HG02610 (cell line): ENCODE measurements at regions not wholly inside any gene's neighbourhood (a gene's known extent, or its start where the extent isn't known, plus 50 kb on each side); places are given as distances from the start of the nearest gene placed in this dataset.
"Not testable (repeated sequence)": the region's sequence is repeated elsewhere in the genome, so short reads cannot be mapped to it uniquely, and the experiment has no call there.

Experiments used
- ATAC-seq: cut with Tn5 transposase; IDR thresholded peaks from one replicate; pipeline ENCODE4 v1.9.1; 2021; ENCODE audit warnings: mild to moderate bottlenecking, moderate library complexity; ENCODE audit not compliant: unreplicated experiment

DNA sequence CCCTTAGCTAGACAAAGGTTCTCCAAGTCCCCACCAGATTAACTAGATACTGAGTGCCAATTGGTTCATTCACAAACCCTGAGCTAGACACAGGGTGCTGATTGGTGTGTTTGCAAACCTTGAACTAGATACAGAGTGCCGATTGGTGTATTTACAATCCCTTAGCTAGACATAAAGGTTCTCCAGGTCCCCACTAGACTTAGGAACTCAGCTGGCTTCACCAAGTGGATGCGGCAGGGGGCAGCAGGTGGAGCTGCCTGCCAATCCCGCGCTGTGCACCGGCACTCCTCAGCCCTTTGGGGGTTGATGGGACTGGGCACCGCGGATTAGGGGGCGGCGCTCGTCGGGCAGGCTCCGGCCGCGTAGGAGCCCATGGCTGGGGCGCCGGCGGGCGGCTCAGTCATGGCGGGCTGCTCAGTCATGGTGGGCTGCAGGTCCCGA is 157.6 kb downstream of the KLRB1 start:
- not testable (repeated sequence) for ATAC-seq

DNA sequence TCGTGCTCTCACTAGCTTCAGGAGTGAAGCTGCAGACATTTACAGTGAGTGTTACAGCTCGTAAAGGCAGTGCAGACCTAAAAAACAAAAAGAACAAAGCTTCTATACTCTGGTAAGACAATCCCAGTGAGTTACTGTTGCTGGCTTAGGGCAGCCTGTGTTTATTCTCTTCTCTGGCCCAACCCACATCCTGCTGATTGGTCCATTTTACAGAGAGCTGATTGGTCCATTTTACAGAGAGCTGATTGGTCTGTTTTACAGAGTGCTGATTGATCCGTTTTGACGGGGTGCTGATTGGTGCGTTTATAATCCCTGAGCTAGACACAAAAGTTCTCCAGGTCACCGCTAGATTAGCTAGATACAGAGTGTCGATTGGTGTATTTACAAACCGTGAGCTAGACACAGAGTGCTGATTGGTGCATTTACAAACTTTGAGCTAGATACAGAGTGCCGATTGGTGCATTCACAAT is 158.0 kb downstream of the KLRB1 start:
- ATAC-seq: not testable (repeated sequence)

DNA sequence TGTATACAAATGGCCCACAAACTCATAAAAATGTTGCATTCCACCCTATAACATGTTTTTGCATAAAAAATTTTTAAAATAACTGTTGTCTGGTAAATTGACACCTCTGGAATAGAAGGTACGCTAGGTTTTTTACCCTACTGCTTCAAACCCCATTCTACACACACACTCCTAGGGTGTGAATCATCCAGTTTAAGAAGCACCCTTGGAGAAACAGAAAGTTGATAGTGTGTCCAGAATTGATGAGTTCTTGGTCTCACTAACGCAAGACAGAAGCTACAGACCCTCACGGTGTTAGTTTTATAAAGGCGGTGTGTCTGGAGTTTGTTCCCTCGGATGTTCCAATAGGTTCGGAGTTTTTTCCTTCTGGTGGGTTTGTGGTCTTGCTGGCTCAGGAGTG is 158.5 kb downstream of the KLRB1 start:
- no peak for ATAC-seq

DNA sequence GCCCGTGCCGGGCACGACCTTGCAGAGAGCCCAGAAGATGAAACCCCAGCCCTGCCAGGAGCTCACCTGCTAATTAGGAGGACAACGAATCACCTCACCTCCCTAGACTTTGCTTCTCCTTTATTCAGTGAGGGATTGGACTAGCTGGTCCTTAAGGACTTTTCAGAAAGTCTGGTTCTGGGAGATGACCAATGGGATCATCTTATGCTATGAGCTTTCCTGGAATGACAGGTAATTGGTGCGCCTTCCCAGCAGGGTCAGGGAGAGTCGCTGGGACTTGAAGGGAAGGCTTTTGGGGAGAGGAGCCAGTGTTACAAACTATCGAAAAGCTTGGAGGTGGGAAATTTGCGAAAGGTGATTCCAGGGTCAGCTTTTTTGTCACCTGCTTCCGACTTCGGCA is 159.1 kb downstream of the KLRB1 start:
- not testable (repeated sequence) for ATAC-seq

DNA sequence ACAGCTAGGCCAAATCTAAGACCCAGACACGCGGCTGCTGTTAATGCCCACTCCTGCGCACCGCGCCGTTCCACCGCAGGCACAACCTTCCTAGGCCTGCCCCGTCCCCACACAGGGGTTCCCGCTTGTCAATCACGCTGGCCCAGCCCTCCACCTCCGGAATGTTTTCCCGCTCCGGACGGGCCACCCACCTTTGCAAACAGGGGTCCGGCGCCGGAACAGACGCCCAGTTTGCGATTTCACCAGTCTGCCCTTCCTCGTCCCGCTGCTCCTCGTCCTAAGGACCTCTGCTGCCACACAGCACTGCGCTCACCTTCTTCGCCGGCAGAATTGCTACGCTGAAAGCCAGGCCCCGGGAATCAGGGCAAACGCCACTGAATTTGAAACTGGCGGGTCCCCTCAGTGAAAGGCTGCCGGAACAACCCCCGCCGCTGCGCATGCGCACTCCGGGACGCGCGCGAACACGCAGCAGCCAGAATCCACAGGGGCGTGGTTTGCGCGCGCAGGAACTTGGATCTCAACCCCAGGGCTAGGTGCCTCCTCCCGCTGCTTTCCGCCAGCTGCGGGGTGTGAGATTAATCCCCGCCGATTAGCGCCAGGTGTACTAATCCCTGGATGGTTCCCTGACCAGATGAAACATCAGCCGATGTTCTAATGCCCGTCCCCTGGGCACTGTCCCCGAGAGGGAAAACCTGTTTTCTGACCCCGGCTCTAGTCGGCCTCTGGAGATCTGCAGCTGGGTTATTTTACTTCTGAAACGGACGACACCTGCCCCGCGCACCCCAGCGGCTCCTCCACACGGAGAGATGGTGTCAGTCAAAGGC is 159.7 kb downstream of the KLRB1 start:
- ATAC-seq: peak; percentile 72

DNA sequence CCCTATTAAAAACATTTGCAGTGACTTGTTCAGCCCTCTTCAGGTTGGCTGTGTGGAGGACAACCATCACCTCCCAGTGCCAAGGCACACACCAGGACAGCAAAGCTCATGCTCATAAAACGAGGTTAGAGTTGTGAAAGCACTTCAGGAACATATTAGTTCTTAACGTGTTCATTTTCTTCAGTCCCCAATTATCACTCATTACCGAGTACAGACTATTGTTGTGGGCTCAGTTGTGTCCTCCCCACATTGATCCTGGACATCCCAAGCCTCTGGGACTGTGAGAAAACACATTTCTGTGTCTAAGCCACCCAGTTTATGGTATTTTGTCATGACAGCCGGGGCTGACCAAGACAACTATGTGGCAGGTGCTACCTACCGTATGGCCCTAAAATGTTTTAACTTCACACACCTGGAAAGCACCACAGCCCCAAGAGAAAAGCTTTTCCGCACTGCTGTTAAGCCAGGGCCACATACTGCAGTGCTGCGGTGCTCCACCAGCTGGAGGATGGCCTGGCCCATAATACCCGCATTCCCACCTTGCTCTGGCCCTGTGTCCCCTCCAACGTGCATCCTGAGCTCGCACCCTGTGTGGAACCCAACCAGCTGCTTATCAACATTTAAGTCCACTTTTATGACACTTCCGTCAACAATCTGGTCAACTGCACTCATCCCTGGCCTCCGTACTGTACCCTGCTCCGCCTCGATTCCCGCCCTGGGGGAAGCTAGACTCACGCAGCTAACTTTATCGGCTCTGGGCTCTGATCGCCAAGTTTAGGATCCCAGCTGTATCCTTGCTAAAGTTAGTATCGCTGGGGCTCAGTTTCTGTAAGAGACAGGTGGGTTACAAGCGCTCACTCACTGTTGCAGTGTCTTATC is 160.6 kb downstream of the KLRB1 start:
- peak; percentile 11 for ATAC-seq

DNA sequence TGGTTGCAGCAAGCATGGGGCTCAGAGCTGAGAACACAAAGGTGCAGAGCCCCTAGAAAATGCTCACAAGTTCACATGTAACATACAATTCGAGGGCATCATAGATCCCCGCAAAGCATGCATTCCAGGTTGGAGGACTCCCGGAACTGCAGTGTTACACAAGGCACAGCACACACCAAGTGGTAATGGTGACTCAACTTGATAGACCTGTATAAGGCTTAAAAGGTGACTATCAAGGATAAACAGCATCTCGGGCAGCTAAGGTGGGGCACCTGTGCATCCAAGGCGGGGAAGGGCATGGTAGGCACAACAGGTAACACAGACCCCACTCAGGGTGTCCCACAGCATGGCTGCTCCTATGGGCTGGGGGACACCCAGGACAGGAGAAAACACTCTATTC is 167.3 kb downstream of the KLRB1 start:
- not testable (repeated sequence) for ATAC-seq

DNA sequence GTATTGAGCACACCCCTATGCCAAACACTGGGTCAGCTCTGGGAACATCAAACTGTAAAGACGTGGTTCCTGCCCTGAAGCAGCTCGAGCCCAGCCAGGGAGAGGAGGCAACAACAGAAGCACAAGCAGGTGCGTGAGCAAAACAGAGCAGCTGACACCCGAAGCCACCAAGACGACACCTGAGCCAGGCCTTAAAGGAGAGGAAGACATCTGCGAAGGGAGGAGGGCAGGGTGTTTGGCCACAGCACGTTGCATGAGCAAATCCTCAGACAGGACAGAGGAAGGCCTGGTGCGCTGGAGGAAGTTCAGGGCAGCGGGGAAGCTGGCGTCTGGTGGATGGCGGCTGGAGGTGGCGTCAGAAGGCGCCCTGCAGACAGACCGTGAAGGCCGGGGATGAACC is 172.0 kb downstream of the KLRB1 start:
- ATAC-seq: not testable (repeated sequence)

DNA sequence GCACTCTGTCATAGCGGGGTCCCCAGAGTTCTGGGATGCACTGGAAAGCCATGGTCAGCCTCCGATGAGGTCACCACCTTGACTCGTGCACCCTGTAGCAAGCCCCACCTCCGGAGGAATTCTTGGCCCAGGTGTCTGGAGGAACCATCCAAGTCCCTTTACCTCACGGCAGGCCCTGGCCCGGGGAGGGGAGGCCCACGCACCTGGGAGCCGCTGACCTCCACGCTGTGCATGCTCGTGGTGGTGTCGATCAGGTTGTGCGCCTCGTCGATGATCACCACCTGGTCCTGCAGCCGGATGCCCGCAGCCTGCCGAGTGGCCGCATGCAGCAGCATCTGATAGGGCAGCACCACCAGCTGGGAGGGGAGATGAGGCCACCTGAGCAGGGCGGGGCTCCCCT is 177.3 kb downstream of the KLRB1 start:
- not testable (repeated sequence) for ATAC-seq

DNA sequence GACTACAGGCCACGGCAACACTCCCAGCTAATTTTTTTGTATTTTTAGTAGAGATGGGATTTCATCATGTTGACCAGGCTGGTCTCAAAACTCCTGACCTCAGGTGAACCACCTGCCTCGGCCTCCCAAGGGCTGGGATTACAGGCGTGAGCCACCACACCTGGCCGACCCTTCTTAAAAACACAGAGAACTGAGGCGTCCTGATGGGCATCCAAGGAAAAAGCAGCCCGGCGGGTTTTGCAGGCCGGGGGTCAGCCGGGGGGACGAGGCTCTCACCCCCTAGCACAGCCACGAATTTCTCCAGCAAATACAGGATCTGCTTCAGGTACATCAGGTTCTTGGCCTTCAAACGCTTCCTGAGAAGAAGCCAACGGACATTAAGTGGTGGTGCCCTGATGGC is 178.9 kb downstream of the KLRB1 start:
- ATAC-seq: not testable (repeated sequence)

DNA sequence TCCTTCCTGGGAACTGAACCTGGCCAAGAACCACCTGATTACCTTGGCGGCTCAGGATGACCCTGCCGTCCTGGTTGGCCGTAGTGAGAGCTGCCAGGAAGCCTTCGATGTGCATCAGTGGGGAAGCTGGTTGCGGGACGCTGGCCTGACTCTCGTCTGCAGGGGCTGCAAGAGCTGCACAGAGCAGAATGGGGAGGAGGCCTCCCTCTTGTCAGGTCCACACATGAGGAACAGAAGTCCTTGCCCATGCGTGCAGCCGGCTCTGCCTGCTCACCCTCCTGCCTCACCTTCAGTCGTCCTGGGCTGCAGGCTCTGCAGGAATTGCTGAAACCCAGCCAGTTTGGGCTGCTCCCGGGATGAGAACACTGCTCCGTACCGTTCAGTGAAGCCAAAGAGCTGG is 182.3 kb downstream of the KLRB1 start:
- not testable (repeated sequence) for ATAC-seq

DNA sequence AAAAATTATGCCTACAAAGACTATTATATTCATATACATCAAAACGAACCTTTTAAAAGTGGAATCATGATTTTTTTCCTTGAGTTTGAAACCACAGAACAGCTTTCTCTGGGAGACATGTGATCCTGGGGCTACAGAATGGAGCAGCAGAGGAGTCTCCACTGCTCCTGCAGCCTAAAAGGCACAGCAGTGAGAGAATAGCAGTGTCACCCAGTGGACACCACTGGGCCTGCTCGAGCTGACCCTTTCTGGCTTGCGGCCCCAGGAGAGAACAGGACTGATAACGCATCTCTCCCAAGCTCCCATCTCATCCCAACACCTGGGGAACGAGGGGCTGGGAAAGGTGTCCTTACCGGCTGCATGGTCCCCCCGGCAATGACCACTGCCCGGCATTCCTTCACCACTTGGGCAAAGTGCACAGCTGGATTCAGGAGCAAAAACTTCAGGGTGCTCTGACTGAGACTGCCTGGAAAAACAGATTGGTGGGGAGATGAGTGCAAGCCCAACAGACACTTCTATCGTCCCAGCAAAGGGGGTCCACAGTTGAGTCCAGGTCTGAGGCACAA is 183.5 kb downstream of the KLRB1 start:
- not testable (repeated sequence) for ATAC-seq

DNA sequence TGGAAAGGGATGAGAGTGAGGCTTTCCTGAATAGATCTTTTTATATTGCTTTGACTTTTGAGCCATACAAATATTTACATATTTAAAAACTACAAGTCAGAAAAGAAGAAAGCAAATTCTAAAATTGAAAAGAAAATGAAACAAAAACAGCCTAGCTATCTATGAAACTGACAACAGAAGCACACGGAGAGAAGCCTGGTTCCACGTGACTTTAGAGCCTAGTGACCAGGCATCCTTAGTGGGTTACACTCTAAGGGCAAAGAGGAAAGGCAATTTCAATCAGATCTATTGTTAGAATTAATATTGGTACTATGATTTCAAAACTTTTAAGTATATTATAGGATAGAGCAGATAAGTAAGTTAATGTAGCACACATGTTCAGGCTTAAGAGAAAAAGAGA is 185.0 kb downstream of the KLRB1 start:
- not testable (repeated sequence) for ATAC-seq

DNA sequence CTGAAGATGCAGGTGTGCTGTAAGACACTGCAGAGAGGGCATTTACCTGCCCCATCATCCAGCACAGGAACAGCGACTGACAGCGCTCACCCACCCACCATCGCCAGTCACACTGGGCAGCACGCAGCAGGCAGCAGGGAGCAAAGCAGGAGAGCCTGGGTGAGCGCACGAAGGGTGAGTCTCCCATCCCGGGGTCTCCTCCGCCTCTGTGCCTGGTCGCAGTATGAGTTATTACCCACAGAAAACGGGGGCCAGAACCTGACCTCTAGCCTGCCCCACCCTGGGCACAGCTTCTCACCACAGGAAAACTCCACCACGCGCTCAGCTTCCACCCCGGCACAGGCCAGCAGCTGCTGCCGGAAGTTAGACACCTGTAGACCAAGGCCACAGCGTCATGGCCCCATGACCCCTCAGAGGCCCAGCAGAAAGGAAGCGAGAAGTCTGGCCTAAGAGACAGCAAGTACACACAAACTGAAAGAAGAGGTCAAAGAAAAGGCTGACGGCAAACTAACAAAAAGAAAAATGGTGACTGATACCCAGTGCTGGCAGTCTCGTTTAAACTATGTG is 186.1 kb downstream of the KLRB1 start:
- ATAC-seq: not testable (repeated sequence)

DNA sequence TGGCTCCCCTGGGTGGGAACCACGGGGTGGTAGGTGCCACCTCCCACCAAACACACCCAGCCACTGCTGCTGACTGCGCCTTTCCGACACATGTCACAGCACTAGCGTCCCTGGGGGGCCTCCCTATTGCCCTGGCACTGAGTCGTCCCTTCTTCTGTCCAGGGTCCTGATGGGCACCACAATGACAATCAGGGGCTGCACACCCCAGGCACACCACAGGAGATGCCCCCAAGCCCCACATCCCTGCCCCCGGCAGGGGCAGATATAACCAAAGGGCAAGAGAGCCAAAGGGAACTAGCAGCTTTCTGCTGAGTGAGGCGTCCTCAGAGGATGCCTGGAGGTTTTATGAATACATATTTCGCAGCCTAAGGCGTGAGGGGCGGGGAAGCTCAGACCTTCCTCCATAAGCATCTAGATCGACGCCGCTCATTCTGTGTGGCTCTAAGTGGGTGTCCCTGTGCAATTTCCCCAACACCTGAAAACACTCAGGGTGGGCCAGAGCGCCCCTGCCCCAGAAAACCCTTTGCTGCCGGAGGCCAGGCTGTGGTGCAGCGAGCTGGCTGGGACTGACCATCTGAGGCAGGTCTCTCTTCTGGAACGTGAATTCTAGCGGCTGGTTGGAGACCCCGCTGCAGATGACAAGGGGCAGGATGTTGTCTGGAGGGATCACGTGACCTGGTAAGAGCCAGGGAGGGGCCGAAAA is 186.7 kb downstream of the KLRB1 start:
- not testable (repeated sequence) for ATAC-seq

DNA sequence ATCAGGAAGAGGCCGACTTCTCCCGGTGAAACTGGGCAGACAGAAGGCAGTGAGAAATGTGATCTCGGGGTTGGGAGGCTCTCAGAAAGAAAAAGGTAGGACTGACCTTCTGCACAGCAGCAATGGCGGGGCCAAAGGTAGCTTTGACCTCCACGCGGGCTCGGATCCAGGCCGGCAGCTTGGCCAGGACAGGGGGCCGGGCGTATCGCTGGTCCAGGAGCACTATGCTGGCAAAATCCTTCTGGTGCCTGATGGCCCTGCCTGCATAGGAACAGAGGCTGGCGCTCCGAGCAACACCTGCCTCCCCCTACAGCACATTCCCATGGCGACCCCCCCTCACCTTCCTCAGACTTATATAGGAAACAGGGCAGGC is 189.1 kb downstream of the KLRB1 start:
- not testable (repeated sequence) for ATAC-seq

DNA sequence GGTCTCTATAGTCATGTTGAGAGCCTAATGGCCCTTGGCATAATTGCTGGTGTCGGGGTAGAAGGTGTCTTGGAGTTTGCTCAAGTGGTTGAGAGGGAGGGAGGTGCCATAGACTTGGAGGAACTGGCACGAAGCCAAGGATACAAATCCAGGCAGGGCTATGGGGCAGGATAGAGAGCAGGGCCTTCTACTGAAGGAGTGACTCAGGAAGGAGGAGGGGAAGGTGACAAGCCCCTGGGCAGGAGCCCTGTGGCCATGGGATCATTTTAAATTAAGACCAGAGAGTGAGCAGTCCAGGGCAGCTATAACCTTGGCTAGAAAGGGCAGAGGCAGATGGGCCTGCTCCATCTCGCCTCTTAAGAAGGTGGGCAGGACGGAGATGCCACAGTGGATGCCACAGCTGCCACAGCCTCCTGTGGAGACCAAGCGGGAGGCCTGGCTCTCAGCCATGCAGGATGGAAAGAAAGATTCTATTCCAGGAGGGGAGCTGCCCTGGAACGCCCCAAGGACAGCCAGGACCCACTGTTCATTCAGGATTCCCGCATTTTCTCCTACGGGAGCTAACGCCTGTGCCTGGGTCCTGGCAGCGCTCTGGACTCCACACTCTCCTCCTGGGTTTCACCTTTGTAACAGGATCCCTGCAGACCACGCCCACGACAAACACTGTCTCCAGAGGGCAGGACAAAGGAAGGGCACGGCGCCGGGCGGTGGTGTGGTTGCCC is 189.6 kb downstream of the KLRB1 start:
- ATAC-seq: not testable (repeated sequence)

DNA sequence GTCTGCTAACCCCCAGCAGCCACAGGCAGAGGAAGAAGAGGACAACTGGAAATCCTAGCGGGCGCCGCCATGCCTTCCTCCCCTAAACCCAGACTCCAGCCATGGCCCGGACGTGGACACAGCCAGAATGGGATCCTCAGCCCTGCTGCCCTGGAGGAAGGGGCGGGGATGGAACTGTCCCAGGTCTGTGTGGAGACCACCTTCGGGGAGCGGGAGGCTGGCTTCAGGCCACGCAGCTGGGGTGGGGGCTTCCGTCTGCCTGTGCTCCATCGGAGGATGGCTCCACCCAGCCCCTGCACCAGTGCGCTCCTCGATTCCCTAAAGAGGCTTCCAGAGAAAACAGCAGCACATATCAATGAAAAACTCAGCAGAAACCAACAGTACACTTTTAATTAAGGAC is 190.4 kb downstream of the KLRB1 start:
- ATAC-seq: not testable (repeated sequence)

DNA sequence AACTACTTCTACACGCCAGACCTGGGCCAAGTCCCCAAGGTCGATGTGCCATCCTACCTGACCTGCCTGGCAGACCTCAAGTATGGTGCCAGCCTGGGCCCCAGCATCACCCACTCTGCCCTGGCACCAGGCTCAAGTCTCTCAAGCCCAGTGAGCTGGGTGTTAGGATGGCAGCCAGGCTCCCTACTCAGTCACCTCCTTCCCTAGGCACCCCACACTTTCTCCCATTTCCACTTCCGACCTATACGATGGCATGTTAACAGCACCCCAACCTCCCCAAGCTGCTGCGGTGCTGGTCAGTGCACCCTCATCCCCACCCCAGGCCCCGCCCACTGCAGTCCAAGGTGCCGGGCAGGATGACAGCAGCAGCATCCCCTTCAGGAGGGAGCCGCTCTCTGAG is 191.4 kb downstream of the KLRB1 start:
- not testable (repeated sequence) for ATAC-seq

DNA sequence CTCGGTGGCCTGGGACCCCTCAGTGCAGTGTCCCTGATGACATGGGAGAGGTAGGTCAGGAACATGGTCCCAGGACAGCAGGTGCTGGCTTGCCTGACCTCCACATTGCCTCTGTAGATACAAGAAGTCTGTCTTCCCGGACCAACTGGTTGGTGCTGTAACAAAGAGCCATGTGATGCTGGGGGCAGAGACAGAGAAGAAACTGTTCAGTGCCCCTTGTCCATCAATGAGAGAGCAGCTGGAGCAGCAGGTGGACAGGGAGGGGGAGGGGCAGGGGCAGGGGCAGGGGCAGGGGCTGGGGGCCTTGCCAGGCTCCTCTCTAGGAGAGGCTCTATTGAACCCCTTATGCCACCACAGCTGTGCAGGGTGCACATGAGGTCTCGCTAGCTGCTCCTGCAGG is 191.8 kb downstream of the KLRB1 start:
- not testable (repeated sequence) for ATAC-seq
